Small intestine (tissue), 7 donors: ENCODE measurements at regions not wholly inside any gene's neighbourhood (a gene's known extent, or its start where the extent isn't known, plus 50 kb on each side); places are given as distances from the start of the nearest gene placed in this dataset.
A peak's percentile ranks its signal among the peaks of the same experiment; 100 is the strongest.

Experiments used
- DNase-seq, 2 donors: peaks; one replicate each; pipeline versions ENCODE4 v3.0.0 to v3.0.0-alpha.2; 2013
- FAIRE-seq: peaks from 2 replicates; lab custom pipeline; 2012; peaks lifted over from hg19 to GRCh38; lab: Jason Lieb, UNC
- H3K27ac ChIP-seq, 3 donors: one replicate each; pipeline ENCODE4 v1.5.1; 2013; ENCODE audit warnings: low read length in 2 of 3, mild to moderate bottlenecking in 2 of 3, control low read depth in 1 of 3, inconsistent platforms in 1 of 3, low read depth in 1 of 3, moderate library complexity in 1 of 3
- H3K27me3 ChIP-seq, 3 donors: one replicate each; pipeline ENCODE4 v1.6.1; 2013; ENCODE audit warnings: low read length in 3 of 3, inconsistent platforms in 1 of 3; ENCODE audit not compliant: control insufficient read depth in 3 of 3, insufficient read depth in 3 of 3
- H3K36me3 ChIP-seq, 3 donors: one replicate each; pipeline ENCODE4 v1.6.1; 2013; ENCODE audit warnings: low read length in 3 of 3, inconsistent platforms in 1 of 3, low read depth in 1 of 3, mild to moderate bottlenecking in 1 of 3, moderate library complexity in 1 of 3; ENCODE audit not compliant: control insufficient read depth in 3 of 3, insufficient read depth in 2 of 3
- H3K4me1 ChIP-seq, 3 donors: one replicate each; pipeline ENCODE4 v1.6.1; 2013; ENCODE audit warnings: low read length in 2 of 3, inconsistent platforms in 1 of 3, low read depth in 1 of 3, mild to moderate bottlenecking in 1 of 3, moderate library complexity in 1 of 3; ENCODE audit not compliant: control insufficient read depth in 3 of 3, insufficient read depth in 2 of 3
- H3K4me3 ChIP-seq, 3 donors: one replicate each; pipeline ENCODE4 v1.5.1; 2013; ENCODE audit warnings: low read length in 3 of 3, control low read depth in 1 of 3, inconsistent platforms in 1 of 3, low read depth in 1 of 3, mild to moderate bottlenecking in 1 of 3, moderate library complexity in 1 of 3
- H3K9me3 ChIP-seq, 2 donors: one replicate each; pipeline ENCODE4 v1.6.1; 2013; ENCODE audit warnings: low read depth in 1 of 2, low read length in 1 of 2; ENCODE audit not compliant: control insufficient read depth in 2 of 2, insufficient read depth in 1 of 2
- WGBS, 3 donors: extraction: QIAGEN DNeasy Blood & Tissue Kit; methylation state at CpG; one replicate each; pipeline ENCODE4 v1.1.7; 2013; 5-methylcytosine and 5-hydroxymethylcytosine counted together
- donor health status: healthy with polysubstance abuse.
- donor health status: control.
- donor health status: control.
- donor health status: Bipolar disorder and iron deficiency.
- donor health status: healthy.

DNA sequence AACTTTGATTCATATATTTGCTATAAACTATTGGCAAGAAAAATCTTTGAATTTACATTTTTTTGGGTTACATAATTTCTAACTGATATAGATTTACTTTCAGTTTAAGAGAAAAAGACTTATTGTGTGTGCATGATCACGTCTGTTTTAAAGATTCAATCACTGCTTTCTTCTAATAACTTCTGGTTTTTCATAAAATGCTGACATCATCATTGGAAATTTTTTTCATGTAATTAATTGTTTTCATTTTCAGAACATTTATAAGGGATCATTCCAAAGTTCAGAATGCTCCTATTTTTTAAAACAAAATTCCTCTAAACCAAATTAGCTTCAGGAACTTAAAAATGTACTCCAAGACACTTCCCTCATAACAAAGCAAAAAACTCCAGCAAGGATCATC lies 500.7 kb upstream of the GBE1 start:
- Histone ChIP-seq H3K27me3 (no peaks in the 10 kb centered on the region), H3K4me1 (no peaks in the 10 kb centered on the region), H3K27ac (no peak overlapping the region), H3K4me3 (no peak overlapping the region), H3K9me3 (no peaks in the 10 kb centered on the region), H3K36me3 (no peaks in the 10 kb centered on the region)
- DNase-seq (no peak), FAIRE-seq (peak; percentile 79)
- WGBS, 3 donors = 43 to 63% (median 47%) methylated on average over 1 of the region's 1 CpG

DNA sequence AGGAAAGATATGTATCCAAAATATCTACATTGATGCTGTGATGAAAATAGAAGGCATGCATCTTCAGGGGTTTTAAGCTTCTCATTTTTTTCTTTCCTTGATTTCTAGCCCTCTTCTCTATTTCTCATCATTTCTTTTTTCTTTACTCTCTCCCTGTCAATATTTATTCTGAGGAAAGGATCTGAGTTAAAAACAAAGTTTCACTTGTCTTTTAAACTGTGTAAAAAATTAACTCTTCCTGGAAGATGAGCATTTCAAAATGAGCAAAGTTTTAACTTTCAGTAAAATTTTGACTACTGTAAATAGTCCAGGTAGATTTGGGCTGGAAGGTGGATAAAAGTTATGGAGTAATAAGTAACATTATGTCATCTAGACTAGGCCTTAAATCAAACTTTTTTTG lies 500.2 kb upstream of the GBE1 start:
- H3K27me3 ChIP-seq = no peaks in the 10 kb centered on the region
- H3K9me3 ChIP-seq = no peaks in the 10 kb centered on the region
- DNase-seq (no peak), FAIRE-seq (no peak)
- H3K36me3 ChIP-seq = no peaks in the 10 kb centered on the region
- H3K4me1 ChIP-seq = no peaks in the 10 kb centered on the region
- no peak overlapping the region for H3K27ac ChIP-seq
- H3K4me3 ChIP-seq = no peak overlapping the region

DNA sequence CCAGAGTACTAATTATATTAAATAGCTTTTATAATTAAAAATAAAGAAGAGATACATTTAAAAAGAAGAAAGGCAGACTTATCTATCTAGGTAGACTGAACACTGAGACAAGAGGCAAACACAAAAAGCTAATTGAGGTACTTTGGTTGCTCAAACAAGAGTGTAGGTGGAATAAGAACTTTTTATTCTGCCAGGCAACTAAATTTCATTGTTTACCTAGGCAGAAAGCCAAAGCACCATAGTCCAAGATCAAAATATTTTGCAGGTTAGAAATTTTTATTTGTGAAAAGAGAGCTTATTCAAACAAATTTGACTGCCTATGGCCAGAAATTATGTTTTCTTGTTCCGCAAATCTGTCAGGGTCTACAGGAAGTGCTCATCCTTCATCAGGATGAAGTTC lies 499.6 kb upstream of the GBE1 start:
- H3K27me3 ChIP-seq = no peaks in the 10 kb centered on the region
- no peak overlapping the region for H3K4me3 ChIP-seq
- 89 to 100% (median 90%) methylated on average over 1 of the region's 1 CpG for WGBS, 3 donors
- H3K4me1 ChIP-seq = no peaks in the 10 kb centered on the region
- no peaks in the 10 kb centered on the region for H3K36me3 ChIP-seq
- FAIRE-seq (no peak), DNase-seq (no peak)
- H3K9me3 ChIP-seq = no peaks in the 10 kb centered on the region
- H3K27ac ChIP-seq = no peak overlapping the region

DNA sequence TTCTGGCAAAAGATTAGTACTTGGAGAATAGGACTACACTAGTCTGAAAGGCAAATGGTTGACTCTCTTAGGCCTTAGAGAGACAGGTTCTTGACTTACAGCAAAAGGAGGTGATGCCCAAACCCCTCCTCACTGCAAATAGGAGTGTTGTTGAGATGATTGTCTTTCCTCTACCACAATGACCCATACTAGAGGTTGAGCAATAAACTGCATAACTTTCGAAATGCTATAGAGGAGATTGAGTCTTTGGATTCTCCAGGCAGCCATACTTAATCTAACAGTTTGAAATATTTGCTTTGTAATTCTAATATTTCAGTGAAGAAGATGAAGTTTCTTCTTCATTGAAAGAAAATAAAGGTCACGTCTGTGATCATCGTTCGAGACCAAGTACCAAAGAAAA lies 498.5 kb upstream of the GBE1 start:
- no peaks in the 10 kb centered on the region for H3K36me3 ChIP-seq
- FAIRE-seq (no peak), DNase-seq (no peak)
- no peaks in the 10 kb centered on the region for H3K4me1 ChIP-seq
- H3K4me3 ChIP-seq = no peak overlapping the region
- H3K9me3 ChIP-seq = no peaks in the 10 kb centered on the region
- no peak overlapping the region for H3K27ac ChIP-seq
- H3K27me3 ChIP-seq = no peaks in the 10 kb centered on the region
- WGBS, 3 donors = 87 to 91% (median 88%) methylated on average over 4 of the region's 4 CpGs

DNA sequence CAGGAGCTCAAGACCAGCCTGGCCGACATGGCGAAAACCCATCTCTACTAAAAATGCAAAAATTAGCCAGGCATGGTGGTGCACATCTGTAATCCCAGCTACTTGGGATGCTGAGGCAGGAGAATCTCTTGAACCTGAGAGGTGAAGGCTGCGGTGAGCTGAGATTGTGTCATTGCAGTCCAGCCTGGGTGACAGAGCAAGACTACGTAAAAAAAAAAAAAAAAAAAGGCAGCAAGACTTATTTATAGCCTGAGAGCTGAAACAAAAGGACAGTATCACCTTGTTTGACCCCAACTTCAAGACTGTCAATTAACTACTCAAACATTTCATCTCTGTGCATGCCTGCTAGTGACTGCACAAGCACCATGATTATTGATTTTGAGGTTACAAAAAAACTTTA lies 478.9 kb upstream of the GBE1 start:
- no peaks in the 10 kb centered on the region for H3K27me3 ChIP-seq
- H3K4me3 ChIP-seq = no peak overlapping the region

DNA sequence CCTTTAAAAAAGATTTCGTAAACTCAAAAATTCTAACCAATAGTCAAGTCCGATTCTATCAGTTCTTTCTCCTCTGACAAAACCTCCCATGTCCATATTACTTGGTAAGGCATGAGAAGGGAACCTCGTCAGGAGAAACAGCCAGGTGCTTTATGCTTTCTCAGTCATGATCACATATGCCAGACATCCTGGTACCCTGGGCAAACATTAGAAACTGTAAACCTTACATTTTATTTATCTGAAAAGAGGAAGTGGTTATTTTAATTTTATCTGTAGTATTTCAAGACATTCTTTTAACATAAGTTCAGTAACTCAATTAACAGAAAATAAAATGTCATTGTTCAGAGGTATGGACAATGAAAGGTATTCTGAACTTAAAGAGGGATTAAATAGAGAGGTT lies 474.8 kb upstream of the GBE1 start:
- no peaks in the 10 kb centered on the region for H3K36me3 ChIP-seq

More for the DNA sequence above, 478.9 kb upstream of the GBE1 start:
- Histone ChIP-seq H3K4me1 (no peaks in the 10 kb centered on the region), H3K36me3 (no peaks in the 10 kb centered on the region), H3K27ac (no peak overlapping the region), H3K9me3 (no peaks in the 10 kb centered on the region)
- FAIRE-seq (no peak), DNase-seq (no peak)
- 72 to 86% (median 85%) methylated on average over 4 of the region's 4 CpGs for WGBS, 3 donors

DNA sequence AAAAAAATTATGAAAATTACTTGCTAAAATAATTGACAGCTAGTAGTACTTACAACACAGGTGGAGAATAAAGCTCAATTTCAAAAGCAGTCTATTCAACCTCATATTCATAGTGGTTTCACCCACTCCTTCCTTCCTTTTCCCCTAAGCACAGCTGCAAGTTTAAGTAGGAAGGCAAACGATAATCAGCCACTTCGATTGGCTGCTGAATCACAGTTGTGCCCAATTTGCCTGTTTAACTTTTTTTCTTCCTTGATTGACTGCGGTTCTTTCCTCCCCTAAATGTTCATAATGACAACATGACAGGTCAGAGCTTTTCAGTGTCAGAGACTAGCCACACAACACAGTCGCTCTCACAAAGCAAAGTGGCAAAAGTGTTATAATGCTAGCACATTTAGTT lies 468.0 kb upstream of the GBE1 start:
- FAIRE-seq (no peak), DNase-seq (no peak)
- H3K4me3 ChIP-seq = no peak overlapping the region
- H3K27ac ChIP-seq = no peak overlapping the region
- H3K36me3 ChIP-seq = no peaks in the 10 kb centered on the region
- H3K27me3 ChIP-seq = no peaks in the 10 kb centered on the region
- H3K4me1 ChIP-seq = no peaks in the 10 kb centered on the region
- peaks cover 0 to 18% of the 10 kb centered on the region in 2 donors for H3K9me3 ChIP-seq
- WGBS, 3 donors = 48 to 65% (median 58%) methylated on average over 4 of the region's 4 CpGs

More for the DNA sequence above, 474.8 kb upstream of the GBE1 start:
- no peak overlapping the region for H3K4me3 ChIP-seq
- FAIRE-seq = no peak
- no peaks in the 10 kb centered on the region for H3K9me3 ChIP-seq
- H3K27ac ChIP-seq = no peak overlapping the region
- H3K27me3 ChIP-seq = no peaks in the 10 kb centered on the region
- 71 to 76% (median 75%) methylated on average over 3 of the region's 3 CpGs for WGBS, 3 donors
- DNase-seq = no peak
- no peaks in the 10 kb centered on the region for H3K4me1 ChIP-seq

DNA sequence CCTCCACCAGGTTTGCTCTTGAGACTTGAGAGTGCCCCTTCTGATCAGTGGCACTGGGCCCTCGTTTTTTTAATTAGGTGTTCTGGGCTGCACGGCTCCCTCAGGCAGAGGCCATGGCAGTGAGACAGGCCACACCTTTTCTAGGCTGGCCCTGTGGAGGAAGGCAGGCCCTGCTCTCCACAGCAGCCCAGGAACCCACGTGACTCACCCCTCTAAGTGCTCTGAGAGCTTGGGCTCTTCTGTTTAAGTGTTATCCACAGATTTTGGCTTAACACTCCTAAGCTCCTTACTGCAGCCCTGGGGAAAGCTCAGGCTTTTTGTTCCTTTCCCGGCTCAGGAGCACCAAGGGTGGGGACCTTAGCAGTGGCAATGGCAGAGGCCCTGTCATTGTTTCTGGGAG lies 463.2 kb upstream of the GBE1 start:
- Histone ChIP-seq H3K4me1 (no peaks in the 10 kb centered on the region), H3K4me3 (no peak overlapping the region), H3K9me3 (peaks cover 0 to 19% of the 10 kb centered on the region in 2 donors), H3K27ac (no peak overlapping the region), H3K27me3 (no peaks in the 10 kb centered on the region), H3K36me3 (no peaks in the 10 kb centered on the region)
- FAIRE-seq (no peak), DNase-seq (no peak)
- WGBS, 3 donors = 60 to 80% (median 60%) methylated on average over 4 of the region's 4 CpGs

DNA sequence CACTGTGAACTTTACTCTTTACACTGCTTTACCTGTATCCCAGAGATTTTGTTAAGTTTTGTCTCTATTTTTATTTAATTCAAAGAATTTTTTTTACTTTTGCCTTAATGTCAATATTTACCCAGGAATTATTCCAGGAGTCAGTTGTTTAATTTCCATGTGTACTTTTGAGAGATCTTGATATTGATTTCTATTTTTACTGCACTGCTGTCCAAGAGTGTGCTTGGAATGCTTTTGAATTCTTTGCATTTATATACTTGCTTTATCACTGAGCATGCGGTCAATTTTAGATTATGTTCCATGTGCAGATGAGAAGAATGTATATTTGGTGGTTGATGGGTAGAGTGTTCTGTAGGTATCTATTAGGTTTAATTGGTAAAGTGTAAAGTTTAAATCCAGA lies 461.0 kb upstream of the GBE1 start:
- FAIRE-seq = no peak
- 51 to 78% (median 74%) methylated on average over 1 of the region's 1 CpG for WGBS, 3 donors

More for the DNA sequence above, 461.0 kb upstream of the GBE1 start:
- Histone ChIP-seq H3K4me3 (no peak overlapping the region), H3K27ac (no peak overlapping the region), H3K4me1 (no peaks in the 10 kb centered on the region), H3K36me3 (no peaks in the 10 kb centered on the region), H3K9me3 (peaks cover 0 to 19% of the 10 kb centered on the region in 2 donors), H3K27me3 (no peaks in the 10 kb centered on the region)
- no peak for DNase-seq
